SHP77 treated with DMSO at 0.1 percent for 48 hours (cell line): ENCODE measurements at regions not wholly inside any gene's neighbourhood (a gene's known extent, or its start where the extent isn't known, plus 50 kb on each side); places are given as distances from the start of the nearest gene placed in this dataset.
"Not testable (repeated sequence)": the region's sequence is repeated elsewhere in the genome, so short reads cannot be mapped to it uniquely, and the experiment has no call there.

Experiments used
- DNase-seq: peaks from one replicate; lab custom pipeline; 2025; lab: John Stamatoyannopoulos, UW

DNA sequence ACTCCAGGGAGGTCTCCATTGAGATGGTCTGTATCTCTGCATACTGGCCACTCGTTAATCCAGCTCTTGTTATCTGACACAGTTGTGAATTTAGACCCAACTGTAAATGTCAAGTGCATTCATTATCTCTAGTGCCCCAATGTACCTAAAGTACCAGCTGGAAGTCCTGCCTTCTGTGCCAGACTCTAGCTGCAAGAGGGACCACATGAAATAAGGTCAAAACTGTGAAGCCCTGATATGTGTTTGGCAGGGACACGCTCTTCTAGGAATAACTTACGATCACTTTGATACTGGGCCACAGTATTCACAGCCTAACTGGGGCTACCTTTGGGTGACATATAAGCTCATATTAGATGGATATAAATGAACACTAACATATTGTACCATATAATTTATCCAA, 268.5 kb downstream of the LRIG3 start:
- DNase-seq = no peak

- DNase-seq = no peak
Observed at GRCh38 chr12:58654021-58654420, 266.3 kb downstream of the LRIG3 start.

DNA sequence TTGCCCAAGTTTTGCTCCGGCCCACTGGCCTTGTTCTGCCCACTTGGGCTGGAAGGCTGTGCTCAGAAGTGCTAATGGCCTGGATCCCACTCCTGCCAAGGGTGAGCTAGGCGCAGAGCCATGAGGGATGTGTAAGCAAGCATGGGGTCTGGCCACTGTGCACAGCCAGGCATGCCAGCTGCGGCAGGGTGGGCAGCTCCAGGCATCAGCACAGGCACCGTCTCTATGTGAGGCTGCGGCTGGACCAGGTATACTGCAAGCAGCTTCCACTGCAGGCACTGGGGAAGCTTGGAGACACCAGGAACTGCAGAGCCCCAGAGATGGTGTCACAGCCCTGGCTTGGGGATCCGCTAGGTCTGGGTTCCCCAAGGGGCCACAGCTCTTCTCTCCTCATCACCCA, 264.9 kb downstream of the LRIG3 start:
- no peak for DNase-seq

DNA sequence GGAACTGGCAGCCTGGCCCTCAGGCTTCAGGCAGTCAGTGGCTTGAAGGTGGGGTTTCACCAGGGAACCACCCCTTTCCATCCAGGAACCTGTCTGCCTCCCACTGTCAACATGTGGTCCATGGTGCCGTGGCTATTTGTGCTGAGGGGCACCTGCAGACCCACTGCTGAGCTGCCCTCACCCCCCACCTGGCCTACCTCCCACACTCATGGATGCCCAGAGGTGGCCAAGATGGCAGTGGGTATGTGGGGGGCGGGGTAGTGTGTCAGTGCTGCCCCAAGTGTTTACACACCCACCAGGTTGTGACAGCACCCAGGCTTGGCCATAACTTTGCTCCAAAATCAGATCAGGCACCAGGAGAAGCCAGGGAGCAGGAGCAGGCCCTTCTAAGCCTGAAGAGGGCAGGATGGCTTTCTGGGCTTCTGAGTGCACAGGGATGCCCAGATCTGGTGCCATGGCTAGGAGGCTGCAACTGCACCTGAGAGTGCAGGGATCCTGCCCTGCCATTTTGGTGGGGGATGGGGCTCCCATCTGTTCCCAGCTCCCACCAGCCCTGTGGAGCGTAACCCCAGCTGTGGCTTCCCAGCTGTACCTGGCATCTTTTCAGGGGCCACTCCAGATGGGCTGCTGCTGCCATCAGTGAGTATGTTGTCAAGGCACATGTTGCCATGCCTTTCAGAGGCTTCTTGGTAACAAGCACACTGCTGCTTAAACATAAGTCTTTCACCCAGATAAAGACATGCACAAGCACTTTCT, 263.9 kb downstream of the LRIG3 start:
- no peak for DNase-seq

DNA sequence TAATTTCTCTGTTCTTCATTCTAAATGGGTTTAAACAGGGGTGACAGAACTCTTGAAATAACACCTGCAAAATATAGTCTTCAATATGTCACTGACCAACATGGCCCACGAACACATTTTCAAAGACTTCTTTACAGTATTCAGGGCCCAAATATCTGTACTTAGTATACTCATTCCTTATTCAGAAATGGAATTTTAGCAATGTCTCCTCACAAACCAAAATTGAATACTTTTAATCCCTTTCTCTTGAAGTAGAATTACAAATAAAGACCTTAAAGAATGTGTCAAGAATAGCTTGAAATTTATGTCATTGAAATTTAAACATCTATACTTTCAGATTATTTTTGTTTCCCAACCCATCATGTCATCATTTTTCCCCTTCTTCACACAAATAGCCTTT, 263.1 kb downstream of the LRIG3 start:
- no peak for DNase-seq

DNA sequence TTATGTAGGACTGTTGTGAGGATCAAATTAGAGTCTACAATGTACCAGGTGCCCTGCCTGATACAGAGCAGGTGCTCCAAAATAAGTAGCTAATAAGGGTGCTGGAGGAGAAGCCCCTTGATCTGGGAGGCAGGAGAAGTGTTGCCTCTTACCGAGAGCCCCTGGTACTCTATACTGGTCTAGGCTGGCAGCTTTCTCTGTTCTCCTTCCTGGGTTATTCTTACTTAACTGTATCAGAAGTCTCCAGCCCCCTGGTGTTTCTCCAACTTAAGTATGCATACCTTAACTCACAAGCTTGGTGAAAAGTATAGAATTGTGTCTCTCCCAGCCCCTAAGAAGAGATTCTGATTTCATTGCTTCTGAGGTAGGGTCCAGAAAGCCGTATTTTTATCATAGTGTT, 254.9 kb downstream of the LRIG3 start:
- no peak for DNase-seq

DNA sequence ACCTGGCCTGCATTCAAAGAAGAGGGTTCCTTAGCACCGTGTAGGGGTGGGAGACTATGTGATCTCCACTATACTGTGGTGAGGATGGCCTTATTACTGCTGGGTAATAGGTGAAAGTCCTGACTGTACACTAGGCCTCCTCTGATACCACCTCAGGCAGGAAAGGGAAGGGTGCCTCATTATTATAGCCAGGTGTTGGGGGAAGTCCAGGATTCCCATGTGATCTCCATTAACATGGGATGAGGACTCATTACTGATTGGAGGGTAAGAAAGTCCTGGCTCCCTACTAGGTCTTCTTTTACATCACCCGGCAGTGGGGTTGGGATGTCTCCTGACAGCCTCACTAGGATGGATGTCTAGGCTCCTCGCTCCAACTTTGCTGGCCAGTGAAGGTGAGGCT, 252.1 kb downstream of the LRIG3 start:
- no peak for DNase-seq

DNA sequence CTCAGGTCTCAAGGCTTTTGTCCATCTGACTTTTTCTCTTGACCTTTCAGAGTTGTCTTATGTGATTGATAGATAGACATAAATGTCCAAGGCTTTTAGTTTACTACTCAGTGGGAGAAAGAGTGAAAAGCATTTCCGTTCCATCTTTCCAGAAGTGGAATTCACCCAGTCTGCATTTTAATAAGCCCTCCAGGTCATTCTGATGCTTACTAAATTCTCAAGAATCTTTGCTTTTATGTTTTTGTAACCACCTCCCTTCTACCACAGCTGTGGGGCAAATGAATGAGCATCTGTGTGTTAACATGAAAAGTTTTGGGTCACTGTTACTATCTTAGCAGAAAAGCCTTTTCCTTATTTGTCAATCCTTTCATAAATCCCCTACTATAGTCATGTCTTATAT, 251.4 kb downstream of the LRIG3 start:
- DNase-seq = no peak

DNA sequence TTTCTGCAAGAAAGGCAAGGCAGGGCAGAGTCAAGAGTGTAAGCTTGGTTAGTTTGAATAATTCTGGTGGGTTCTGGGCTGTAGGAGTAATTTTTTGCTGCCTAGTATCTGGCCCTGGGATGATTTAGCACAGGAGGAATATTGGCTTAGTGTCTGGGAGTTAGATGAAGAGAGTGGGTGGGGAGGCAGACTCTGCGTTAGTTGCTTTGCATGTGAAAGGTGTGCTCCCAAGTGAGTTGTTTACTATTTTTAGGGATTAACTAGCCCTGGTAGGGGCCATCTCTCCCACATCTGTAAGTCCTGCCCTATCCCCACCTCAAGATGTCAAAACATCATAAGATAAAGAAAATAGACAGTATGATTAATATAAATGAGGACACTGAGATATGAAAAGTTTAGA, 249.7 kb downstream of the LRIG3 start:
- DNase-seq = no peak

DNA sequence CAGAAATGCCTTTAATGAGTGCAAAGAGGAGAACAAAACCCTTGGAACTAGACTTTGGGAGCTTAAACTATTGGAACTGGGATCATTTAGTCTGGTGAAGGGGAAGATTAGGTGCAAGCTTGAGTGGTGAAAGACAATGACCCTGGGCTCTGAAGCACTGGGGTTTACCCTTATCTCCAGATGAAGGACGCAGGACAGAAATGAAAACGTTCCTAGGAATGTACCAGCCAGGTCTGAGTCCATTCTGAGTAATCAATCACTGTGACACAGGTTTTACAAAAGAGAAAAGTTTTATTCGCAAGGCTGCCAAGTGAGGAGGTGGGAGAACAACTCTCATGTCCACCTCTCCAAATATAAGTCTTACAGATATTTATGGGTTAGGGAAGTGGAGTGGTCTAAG, 249.1 kb downstream of the LRIG3 start:
- no peak for DNase-seq

DNA sequence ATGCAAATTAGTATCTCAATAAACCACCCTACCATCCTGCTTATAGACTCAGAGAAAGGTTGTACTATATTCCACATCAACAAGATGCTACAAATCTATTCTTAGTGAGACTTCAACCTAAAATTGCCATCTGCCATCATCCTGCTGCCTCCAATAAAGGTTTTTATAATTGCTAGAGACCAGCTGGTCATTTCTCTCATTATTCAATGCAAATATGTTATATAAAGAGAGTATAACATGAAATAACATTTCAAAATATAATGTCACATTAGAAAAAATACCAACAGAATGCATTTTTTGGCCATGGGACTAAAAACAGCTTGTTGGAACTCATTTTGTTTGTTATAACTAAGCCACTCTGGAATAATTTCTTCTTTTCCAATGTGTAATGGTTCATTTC, 247.3 kb downstream of the LRIG3 start:
- no peak for DNase-seq

- DNase-seq = not testable (repeated sequence)
Observed at GRCh38 chr12:58677833-58678232, 242.5 kb downstream of the LRIG3 start.

GRCh38 chr12:58678753-58679152, 241.6 kb downstream of the LRIG3 start:
- no peak for DNase-seq

DNA sequence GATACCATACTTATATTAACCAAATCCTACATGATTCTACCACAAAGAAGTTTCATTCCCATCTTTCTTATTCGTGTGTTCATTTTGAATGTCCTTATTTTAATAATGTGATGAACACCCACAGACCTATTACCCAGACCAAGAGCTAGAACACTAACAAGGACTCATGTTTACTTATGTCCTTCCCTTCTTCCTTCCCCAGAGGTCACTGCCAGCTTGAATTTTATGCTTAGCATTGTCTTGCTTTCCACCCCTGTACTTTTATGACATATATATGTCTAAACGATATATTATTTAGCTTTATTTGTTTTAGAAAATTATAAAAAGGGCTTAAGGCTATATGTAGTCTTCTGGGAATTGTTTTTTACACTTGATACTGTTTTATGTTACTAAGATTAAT, 238.6 kb downstream of the LRIG3 start:
- no peak for DNase-seq

- no peak for DNase-seq
Observed at GRCh38 chr12:58695263-58695662, 225.0 kb downstream of the LRIG3 start.

DNA sequence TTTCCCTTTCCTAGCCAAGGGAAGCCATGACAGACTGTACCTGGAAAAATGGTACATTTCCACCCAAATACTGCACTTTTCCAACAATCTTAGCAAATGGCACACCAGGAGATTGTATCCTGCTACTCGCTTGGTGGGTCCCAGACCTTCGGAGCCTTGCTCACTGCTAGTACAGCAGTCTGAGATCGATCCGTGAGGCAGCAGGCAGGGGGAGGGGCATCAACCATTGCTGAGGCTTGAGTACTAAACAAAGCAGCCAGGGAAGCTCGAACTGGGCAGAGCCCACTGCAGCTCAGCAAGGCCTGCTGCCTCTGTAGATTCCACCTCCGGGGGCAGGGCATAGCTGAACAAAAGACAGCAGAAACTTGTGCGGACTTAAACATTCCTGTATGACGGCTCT, 218.8 kb downstream of the LRIG3 start:
- DNase-seq = no peak

GRCh38 chr12:58703866-58704265, 216.4 kb downstream of the LRIG3 start:
- no peak for DNase-seq

DNA sequence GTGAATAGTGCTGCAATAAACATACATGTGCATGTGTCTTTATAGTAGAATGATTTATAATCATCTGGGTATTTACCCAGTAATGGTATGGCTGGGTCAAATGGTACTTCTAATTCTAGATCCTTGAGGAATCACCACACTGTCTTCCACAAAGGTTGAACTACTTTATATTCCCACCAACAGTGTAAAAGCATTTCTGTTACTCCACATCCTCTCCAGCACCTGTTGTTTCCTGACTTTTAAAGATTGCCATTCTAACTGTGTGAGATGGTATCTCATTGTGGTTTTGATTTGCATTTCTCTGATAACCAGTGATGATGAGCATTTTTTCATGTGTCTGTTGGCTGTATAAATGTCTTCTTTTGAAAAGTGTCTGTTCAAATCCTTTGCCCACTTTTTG, 215.5 kb downstream of the LRIG3 start:
- not testable (repeated sequence) for DNase-seq

DNA sequence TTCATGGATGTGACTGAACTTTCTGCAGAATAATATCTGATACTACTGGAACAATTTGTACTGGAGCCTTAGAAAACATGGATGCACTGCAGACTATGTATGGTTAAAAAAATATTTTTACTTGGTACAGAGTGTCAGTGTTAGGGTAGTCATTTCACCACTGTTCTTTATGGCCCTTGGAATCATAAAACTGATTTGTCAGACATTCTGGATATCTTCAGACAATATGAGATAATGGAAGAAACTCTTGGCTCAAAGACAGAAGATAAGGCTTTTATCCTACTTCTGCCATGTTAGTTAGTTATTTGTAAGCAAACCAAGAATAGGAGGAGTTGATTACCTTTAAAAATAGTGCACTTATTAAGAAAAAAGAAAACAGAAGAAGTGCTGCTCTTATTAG, 209.4 kb downstream of the LRIG3 start:
- no peak for DNase-seq

GRCh38 chr12:58711974-58712373, 208.3 kb downstream of the LRIG3 start:
- no peak for DNase-seq

DNA sequence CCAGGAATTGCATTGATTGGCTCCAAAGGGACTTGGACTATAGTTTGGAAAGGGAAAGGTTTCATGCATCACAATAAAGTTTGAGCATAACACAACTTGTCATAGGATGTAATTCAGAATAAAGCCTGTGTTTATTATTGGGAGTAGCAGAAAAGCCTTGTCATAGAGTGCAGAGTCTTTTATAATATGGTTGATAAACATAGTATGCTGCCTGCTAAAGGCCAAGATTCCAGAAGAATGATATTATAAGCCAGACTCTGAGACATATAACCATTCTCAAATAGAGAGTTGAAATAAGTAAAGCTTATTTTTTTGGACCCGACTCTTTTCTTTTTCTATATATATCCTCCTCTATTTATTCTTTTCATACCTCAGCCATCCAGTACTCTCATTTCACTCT, 207.3 kb downstream of the LRIG3 start:
- no peak for DNase-seq

GRCh38 chr12:58719161-58719560, 201.1 kb downstream of the LRIG3 start:
- DNase-seq = no peak

GRCh38 chr12:58720421-58720820, 199.9 kb downstream of the LRIG3 start:
- DNase-seq = no peak

DNA sequence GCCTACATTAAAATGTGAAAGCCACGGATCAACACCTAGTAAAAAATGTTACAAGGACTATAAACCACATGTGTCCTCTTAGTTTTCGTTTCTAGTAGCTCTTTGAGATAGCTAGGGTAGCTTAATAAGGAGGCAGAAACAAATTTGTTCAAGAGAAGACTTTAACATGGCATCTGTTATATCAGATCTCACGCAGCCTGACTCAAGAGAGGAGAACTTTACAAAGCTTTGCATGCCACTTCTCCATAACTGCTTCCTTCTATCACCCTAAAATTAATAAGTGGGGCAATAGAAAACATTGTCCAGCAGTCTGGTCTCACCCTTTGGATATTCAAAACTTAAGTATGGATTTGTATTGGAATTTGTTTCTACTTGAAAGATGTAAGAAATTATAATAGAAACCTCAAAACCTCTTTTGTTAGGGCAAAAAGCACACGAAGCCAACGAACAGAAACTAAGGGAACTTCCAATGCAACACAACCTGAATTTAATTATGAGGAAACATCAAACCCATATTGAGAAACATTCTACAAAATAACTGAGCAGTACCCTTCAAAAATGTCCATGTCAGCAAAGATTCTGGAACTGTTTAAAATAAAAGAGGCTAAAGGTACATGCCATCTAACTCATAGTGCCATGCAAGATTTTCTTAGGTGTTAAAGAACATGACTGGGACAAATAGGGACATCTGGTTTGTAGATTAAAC, 194.8 kb downstream of the LRIG3 start:
- DNase-seq = no peak
